ENCODE measurements at regions not wholly inside any gene's neighbourhood (a gene's known extent, or its start where the extent isn't known, plus 50 kb on each side); places are given as distances from the start of the nearest gene placed in this dataset.

GRCh38 chr5:61993295-61993927 lies 312.6 kb upstream of the KIF2A start:
- no peak overlapping the region for H3K4me3 ChIP-seq (ENCODE audit: low read depth, low read length)
- TF ChIP-seq CTCF (IDR thresholded peaks at IDR 0.05; ENCODE audit: low read depth, low read length) (no peak), POLR2A (IDR thresholded peaks at IDR 0.05; ENCODE audit: extremely low read depth, insufficient read length) (no peak), MYC (IDR thresholded peaks at IDR 0.05; ENCODE audit: low read depth, low read length) (no peak)
- TF ChIP-seq, protein P1, sequence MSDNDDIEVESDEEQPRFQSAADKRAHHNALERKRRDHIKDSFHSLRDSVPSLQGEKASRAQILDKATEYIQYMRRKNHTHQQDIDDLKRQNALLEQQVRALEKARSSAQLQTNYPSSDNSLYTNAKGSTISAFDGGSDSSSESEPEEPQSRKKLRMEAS (IDR thresholded peaks at IDR 0.05; ENCODE audit: low read depth, low read length): no peak
- DNase-seq (ENCODE audit: low read depth): no peak

GRCh38 chr5:61994171-61994570 lies 311.8 kb upstream of the KIF2A start:
- no peak overlapping the region for H3K4me3 ChIP-seq (ENCODE audit: low read depth, low read length)
- TF ChIP-seq, protein P1 (IDR thresholded peaks at IDR 0.05; ENCODE audit: low read depth, low read length): no peak
- TF ChIP-seq POLR2A (IDR thresholded peaks at IDR 0.05; ENCODE audit: extremely low read depth, insufficient read length) (no peak), MYC (IDR thresholded peaks at IDR 0.05; ENCODE audit: low read depth, low read length) (no peak), CTCF (IDR thresholded peaks at IDR 0.05; ENCODE audit: low read depth, low read length) (no peak)
- no peak for DNase-seq (ENCODE audit: low read depth)

DNA sequence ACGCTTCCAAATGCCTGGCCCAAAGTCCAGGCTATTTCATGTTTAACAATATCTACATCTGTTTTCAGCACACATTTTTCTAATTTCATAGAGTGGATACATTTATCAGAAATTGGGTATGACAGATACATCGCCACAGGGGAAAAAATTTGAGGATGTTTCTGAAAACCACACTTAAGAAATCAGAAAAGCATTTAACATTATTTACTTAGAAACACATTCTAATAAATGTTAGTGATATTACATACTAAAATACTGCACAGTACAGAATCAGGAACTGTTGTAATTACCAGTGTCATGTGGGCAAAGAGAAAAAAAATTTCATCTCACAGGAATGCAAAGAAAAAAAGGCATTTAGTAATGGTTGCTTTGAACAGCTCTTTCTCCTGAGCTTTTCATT lies 310.5 kb upstream of the KIF2A start:
- TF ChIP-seq MYC (IDR thresholded peaks at IDR 0.05; ENCODE audit: low read depth, low read length) (no peak), POLR2A (IDR thresholded peaks at IDR 0.05; ENCODE audit: extremely low read depth, insufficient read length) (no peak), CTCF (IDR thresholded peaks at IDR 0.05; ENCODE audit: low read depth, low read length) (no peak)
- TF ChIP-seq, protein P1 (IDR thresholded peaks at IDR 0.05; ENCODE audit: low read depth, low read length): no peak
- no peak overlapping the region for H3K4me3 ChIP-seq (ENCODE audit: low read depth, low read length)
- no peak for DNase-seq (ENCODE audit: low read depth)

GRCh38 chr5:61999371-61999770 lies 306.6 kb upstream of the KIF2A start:
- no peak overlapping the region for H3K4me3 ChIP-seq (ENCODE audit: low read depth, low read length)
- no peak for TF ChIP-seq POLR2A (IDR thresholded peaks at IDR 0.05; ENCODE audit: extremely low read depth, insufficient read length)
- no peak for TF ChIP-seq CTCF (IDR thresholded peaks at IDR 0.05; ENCODE audit: low read depth, low read length)
- TF ChIP-seq, protein P1 (IDR thresholded peaks at IDR 0.05; ENCODE audit: low read depth, low read length): no peak
- TF ChIP-seq MYC (IDR thresholded peaks at IDR 0.05; ENCODE audit: low read depth, low read length): no peak
- DNase-seq (ENCODE audit: low read depth): peak; percentile 33

- DNase-seq (ENCODE audit: low read depth): no peak
- no peak for TF ChIP-seq POLR2A (IDR thresholded peaks at IDR 0.05; ENCODE audit: extremely low read depth, insufficient read length)
- no peak overlapping the region for H3K4me3 ChIP-seq (ENCODE audit: low read depth, low read length)
These were observed 305.4 kb upstream of the KIF2A start for GRCh38 chr5:62000646-62001045.

GRCh38 chr5:62001640-62002039 lies 304.4 kb upstream of the KIF2A start:
- H3K4me3 ChIP-seq (ENCODE audit: low read depth, low read length): no peak overlapping the region
- TF ChIP-seq, protein P1 (IDR thresholded peaks at IDR 0.05; ENCODE audit: low read depth, low read length): no peak
- TF ChIP-seq MYC (IDR thresholded peaks at IDR 0.05; ENCODE audit: low read depth, low read length): no peak
- TF ChIP-seq CTCF (IDR thresholded peaks at IDR 0.05; ENCODE audit: low read depth, low read length): no peak
- TF ChIP-seq POLR2A (IDR thresholded peaks at IDR 0.05; ENCODE audit: extremely low read depth, insufficient read length): no peak
- DNase-seq (ENCODE audit: low read depth): no peak

Measured in NB4 (cell line).